RWPE1 (cell line): ENCODE measurements at regions not wholly inside any gene's neighbourhood (a gene's known extent, or its start where the extent isn't known, plus 50 kb on each side); places are given as distances from the start of the nearest gene placed in this dataset.

Experiments
- CTCF ChIA-PET: fragments of 350-600 bp; sonication (Branson Sonifier 250); formaldehyde crosslinking; extraction: SDS; loops from one replicate; lab custom pipeline; 2021; lab: Yijun Ruan, JAX
- POLR2A ChIA-PET: fragments of 400-600 bp; formaldehyde crosslinking; extraction: SDS; loops from one replicate; lab custom pipeline; 2020; ENCODE audit warnings: antibody characterized with exemption; ENCODE audit not compliant: low non-redundant PET; lab: Yijun Ruan, JAX
- DNase-seq: peaks from one replicate; pipeline ENCODE4 v3.0.0; 2012; ENCODE audit warnings: low spot score
- H3K27ac ChIP-seq: fragments of 450-650 bp; 2 replicates; pipeline ENCODE4 v1.5.1; 2017
- TF ChIP-seq, protein P1 (sequence below): fragments of 450-650 bp; conservative IDR thresholded peaks from 2 replicates; pipeline ENCODE4 v1.5.1; 2017; ENCODE audit warnings: low read depth, mild to moderate bottlenecking

DNA sequence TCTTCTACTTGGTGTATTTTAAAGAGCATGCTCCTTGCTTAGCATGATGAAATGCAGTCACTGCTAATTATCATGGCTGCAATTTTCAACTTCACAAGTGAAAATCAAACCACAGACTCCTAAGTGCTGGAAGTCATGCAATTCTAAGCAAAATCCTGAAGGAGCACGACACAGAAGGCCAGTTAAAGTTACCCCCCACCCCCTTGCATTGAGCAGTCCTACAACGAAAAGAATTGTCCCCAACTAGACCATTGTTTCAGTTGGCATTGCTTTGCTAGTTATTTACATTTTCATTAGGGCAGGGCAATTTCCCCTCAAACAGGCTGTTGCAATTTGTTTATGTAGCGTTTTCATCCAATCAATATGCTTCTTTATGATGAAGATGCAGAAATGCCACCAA, 321.2 kb downstream of the PCDH7 start:
- no peak overlapping the region for H3K27ac ChIP-seq
- no peak for DNase-seq
- TF ChIP-seq, protein P1, sequence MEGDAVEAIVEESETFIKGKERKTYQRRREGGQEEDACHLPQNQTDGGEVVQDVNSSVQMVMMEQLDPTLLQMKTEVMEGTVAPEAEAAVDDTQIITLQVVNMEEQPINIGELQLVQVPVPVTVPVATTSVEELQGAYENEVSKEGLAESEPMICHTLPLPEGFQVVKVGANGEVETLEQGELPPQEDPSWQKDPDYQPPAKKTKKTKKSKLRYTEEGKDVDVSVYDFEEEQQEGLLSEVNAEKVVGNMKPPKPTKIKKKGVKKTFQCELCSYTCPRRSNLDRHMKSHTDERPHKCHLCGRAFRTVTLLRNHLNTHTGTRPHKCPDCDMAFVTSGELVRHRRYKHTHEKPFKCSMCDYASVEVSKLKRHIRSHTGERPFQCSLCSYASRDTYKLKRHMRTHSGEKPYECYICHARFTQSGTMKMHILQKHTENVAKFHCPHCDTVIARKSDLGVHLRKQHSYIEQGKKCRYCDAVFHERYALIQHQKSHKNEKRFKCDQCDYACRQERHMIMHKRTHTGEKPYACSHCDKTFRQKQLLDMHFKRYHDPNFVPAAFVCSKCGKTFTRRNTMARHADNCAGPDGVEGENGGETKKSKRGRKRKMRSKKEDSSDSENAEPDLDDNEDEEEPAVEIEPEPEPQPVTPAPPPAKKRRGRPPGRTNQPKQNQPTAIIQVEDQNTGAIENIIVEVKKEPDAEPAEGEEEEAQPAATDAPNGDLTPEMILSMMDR, result no peak
- CTCF ChIA-PET, result no interaction called here
- POLR2A ChIA-PET, result no interaction called here

GRCh38 chr4:31041853-31042252, 321.7 kb downstream of the PCDH7 start:
- POLR2A ChIA-PET, result no interaction called here
- CTCF ChIA-PET, result no interaction called here
- TF ChIP-seq, protein P1, result no peak
- no peak for DNase-seq
- no peak overlapping the region for H3K27ac ChIP-seq

- TF ChIP-seq, protein P1, result no peak
- ChIA-PET POLR2A (no interaction called here), CTCF (no interaction called here)
- DNase-seq, result no peak
- H3K27ac ChIP-seq, result no peak overlapping the region
These were observed 323.4 kb downstream of the PCDH7 start for GRCh38 chr4:31043382-31044062.

DNA sequence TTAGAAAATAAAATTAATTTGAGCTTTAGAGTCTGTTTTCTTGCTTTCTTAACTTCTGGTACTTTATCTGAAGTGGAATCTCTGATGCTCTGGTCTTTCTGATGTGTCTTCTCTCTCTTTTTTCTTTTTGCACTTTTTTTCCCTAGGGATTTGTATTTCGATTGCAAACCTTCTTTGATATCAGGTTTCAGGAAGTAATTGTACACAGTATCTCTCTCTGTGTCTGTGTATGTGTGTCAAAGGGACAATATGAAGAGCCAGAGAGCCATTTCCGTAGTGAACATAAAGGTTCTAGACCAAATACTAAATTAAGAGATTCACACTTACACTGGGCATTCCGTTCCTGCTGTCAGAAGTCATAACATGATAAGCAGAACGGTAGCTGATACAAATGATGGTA, 325.0 kb downstream of the PCDH7 start:
- no peak overlapping the region for H3K27ac ChIP-seq
- ChIA-PET POLR2A (no interaction called here), CTCF (interaction anchor here (0.5 to 1.5 kb wide), 15 partner anchors 15 to 1239 kb away, joined by 3 to 5 read pairs (median 3); no protein-coding TSS in a partner anchor)
- TF ChIP-seq, protein P1, result no peak
- no peak for DNase-seq

GRCh38 chr4:31045724-31046318, 325.7 kb downstream of the PCDH7 start:
- ChIA-PET POLR2A (no interaction called here), CTCF (interaction anchor here (0.5 to 1.5 kb wide), 15 partner anchors 14 to 1238 kb away, joined by 3 to 5 read pairs (median 3); no protein-coding TSS in a partner anchor)
- no peak overlapping the region for H3K27ac ChIP-seq
- peak; percentile 19 for DNase-seq
- TF ChIP-seq, protein P1, result peak; percentile 67

GRCh38 chr4:31051151-31051550, 331.0 kb downstream of the PCDH7 start:
- ChIA-PET CTCF (interaction anchor here (0.5 to 0.9 kb wide), 2 partner anchors 12 to 29 kb away, joined by 3 read pairs; no protein-coding TSS in a partner anchor), POLR2A (no interaction called here)
- H3K27ac ChIP-seq, result no peak overlapping the region
- TF ChIP-seq, protein P1, result no peak
- no peak for DNase-seq
